DMS153 treated with DMSO at 0.1 percent for 48 hours (cell line): ENCODE measurements at regions not wholly inside any gene's neighbourhood (a gene's known extent, or its start where the extent isn't known, plus 50 kb on each side); places are given as distances from the start of the nearest gene placed in this dataset.
"Not testable (repeated sequence)": the region's sequence is repeated elsewhere in the genome, so short reads cannot be mapped to it uniquely, and the experiment has no call there.

ENCODE experiments used
- DNase-seq: peaks from one replicate; lab custom pipeline; 2025; ENCODE audit not compliant: unreplicated experiment; lab: John Stamatoyannopoulos, UW

GRCh38 chr2:57407772-57408201, 638.8 kb upstream of the VRK2 start:
- DNase-seq, result no peak

GRCh38 chr2:57408587-57408986, 638.0 kb upstream of the VRK2 start:
- DNase-seq, result no peak

- no peak for DNase-seq
These were observed 629.6 kb upstream of the VRK2 start for GRCh38 chr2:57417007-57417406.

GRCh38 chr2:57418859-57419346, 627.7 kb upstream of the VRK2 start:
- DNase-seq, result not testable (repeated sequence)

DNA sequence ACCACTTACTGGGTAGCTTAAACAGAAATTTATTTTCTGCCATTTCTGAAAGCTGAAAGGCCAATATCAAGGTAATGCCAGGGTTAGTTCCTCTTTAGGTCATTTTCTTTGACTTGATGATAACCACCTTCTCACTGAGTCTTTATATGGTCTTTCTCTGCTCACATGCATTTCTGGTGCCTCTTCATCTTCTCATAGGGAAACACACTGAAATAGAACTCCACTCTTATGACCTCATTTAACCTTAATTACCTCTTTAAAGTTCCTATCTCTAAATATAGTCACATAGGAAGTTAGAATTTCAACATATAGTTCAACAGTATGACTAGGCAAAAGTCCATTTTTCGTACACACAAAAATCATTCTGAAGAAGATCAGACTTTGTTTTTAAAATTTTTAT, 616.8 kb upstream of the VRK2 start:
- DNase-seq, result no peak

DNA sequence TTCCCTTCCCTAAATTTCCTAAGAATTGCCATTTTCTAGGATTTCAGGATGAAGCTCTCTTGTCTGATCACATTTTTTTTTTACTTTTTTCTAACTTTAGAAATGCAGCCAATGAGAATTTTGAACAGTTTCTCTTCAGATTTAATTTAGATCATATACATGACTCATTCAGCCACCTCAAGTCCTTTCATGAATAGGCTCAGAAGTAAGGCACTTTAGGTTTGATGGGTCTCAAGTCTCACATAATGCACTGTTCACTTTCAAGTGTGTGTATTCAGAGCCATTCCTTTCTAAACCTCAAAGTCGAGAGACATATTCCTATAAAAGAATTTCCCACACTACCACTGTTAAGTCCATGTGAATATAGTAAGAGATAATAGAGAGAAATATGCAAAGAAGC, 614.1 kb upstream of the VRK2 start:
- DNase-seq, result no peak

- no peak for DNase-seq
These were observed 612.2 kb upstream of the VRK2 start for GRCh38 chr2:57434441-57434840.

GRCh38 chr2:57434972-57435371, 611.6 kb upstream of the VRK2 start:
- DNase-seq, result no peak

- no peak for DNase-seq
These were observed 609.5 kb upstream of the VRK2 start for GRCh38 chr2:57437077-57437476.

DNA sequence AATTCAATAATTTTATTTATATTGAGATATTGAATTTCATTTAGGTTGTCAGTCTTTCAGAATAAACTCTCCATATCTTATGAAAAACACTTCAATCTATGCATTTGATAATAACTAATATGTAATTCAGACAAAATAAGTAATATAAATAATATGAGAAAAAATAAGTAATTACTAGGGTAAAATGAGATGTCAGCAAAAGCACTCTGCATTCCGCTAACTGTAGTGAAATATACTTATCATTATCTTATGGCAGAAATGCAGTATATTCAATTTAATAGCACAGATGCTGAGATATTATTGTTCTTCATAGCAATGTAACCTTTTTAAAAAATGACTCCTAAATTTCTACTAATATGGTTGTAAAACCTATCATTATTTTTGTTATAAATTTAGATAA, 606.2 kb upstream of the VRK2 start:
- no peak for DNase-seq

- DNase-seq, result no peak
These were observed 603.5 kb upstream of the VRK2 start for GRCh38 chr2:57443086-57443485.

DNA sequence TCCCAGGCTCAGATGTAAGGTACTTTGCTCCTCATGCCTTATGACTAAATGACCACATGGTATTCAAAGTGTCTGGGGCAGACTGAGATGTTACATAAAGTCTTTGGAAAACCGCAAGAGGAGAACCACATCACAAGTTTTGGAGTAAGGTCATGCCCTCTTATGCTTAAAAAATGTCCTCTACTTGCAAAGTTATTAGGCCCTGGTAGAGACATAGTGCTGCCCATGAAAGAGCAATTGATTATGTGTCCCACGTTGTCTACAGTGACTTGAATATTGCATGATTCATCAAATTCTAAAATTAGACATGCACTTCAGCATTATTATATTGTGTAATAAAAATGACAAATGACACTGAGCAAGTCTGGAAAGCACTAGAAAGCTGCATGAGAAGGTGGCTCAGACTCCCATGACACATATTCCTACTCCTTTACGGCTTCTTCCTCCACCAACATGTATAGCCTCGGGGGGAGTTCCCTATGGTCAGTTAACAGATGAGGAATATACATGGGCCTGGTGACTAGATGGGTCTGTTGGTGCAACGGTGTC, 602.6 kb upstream of the VRK2 start:
- DNase-seq, result no peak

DNA sequence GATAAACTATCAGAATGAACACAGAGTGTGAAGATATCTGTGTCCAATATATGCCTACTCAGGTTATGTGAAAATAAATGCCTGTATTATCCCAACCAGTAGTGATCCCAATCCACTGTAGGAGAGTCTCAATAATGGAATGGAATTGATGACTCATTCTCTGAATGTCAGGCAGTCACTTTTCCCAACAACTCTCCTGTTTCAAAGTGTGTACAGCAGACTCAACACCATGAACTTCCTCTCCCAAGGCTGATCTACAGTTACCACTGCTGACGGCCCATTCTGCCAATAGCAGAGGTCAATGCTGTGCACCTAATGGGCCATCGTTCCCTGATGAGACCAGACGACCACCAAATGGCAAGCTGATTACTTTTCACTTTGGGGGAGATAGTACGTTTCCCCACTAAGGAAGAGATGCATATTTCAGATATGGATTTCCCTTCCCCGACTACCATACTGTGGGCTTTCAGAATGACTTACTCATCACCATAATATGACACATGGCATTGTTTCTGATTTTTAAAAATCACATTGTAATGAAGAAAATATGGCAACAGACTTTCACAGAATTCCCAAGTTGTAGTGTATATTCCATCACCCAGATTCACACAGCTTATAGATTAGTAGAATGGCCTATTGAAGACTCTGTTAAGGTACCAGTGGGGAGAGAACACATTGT, 601.7 kb upstream of the VRK2 start:
- DNase-seq, result no peak

GRCh38 chr2:57448816-57449215, 597.8 kb upstream of the VRK2 start:
- DNase-seq, result no peak

DNA sequence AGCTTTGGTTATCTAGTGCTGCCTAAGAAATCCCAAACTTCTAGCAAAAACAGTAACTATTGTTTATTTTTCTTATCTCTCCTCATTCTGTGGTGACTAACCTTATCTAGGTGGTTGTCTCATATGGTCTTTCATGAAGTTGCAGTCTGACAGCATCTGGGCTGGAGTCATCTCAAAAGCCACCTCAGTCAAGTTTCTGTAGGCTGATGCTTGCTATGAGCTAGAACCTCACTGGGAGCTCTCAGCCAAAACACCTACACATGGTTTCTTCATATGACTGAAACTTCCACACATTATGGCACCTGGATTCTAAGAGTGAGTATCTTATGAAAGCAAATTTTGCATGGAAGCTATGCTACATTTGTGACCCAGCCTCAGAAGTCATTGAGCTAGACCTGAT, 596.4 kb upstream of the VRK2 start:
- DNase-seq, result no peak

- DNase-seq, result no peak
These were observed 594.0 kb upstream of the VRK2 start for GRCh38 chr2:57452634-57453033.

GRCh38 chr2:57453945-57454344, 592.7 kb upstream of the VRK2 start:
- no peak for DNase-seq

GRCh38 chr2:57460396-57461276, 586.0 kb upstream of the VRK2 start:
- peak; percentile 7 for DNase-seq

DNA sequence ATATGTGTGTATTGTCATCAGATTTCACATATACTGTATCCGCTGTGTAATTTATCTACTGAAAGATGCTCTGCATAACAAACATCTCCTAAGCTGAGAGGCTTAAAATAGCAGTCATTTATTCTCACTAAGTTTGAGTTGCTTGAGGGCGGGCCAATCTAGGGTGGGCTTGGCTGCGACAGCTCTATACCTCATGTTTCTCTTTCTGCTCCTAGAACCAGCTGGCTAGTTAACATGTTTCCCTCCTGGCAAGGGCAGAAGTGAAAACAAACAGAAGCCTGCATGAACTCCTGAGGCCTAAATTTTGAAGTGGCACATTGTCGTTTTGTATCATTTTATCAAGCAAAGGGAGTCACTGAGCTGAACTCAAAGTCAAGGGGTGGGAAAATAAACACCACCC, 585.0 kb upstream of the VRK2 start:
- DNase-seq, result no peak

GRCh38 chr2:57465067-57465466, 581.5 kb upstream of the VRK2 start:
- no peak for DNase-seq

DNA sequence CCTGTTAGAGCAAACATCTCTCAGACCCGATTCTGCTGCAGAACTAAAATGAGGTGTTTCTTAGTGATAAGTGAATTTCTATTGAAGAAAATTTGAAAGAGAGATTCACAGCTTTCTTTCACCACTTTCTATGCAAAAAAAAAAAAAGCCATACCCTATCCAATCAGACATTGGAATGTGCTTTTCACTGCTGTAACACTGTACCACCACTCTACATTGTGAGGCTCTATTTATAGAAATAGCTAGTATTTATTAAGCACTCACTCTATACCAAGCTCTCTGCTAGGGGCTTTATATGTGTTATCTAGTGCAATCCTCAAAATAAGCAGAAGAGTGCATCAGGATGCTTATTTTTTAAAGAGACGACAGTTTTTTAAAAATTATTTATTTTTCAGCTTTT, 580.6 kb upstream of the VRK2 start:
- DNase-seq, result no peak

GRCh38 chr2:57475391-57475790, 571.2 kb upstream of the VRK2 start:
- DNase-seq, result no peak
